GM13977 (cell line): ENCODE measurements at regions not wholly inside any gene's neighbourhood (a gene's known extent, or its start where the extent isn't known, plus 50 kb on each side); places are given as distances from the start of the nearest gene placed in this dataset.

Source experiments
- DNase-seq: peaks from one replicate; pipeline ENCODE4 v3.0.0; 2012; ENCODE audit warnings: low spot score
- in situ Hi-C: fragments of 300-500 bp; cut with MboI; formaldehyde crosslinking; loops from one replicate; pipeline ENCODE4 v1.12.0; 2022; ENCODE audit warnings: low sequenced_read_pairs, low pct_unique_long_range_greater_than_20kb, mixed read lengths, inconsistent platforms; ENCODE audit not compliant: unreplicated experiment
- TF ChIP-seq, protein P1 (sequence below): IDR thresholded peaks from 2 replicates; pipeline ENCODE4 v1.5.1; 2012; ENCODE audit warnings: mild to moderate bottlenecking, control low read depth; ENCODE audit not compliant: insufficient read depth; ENCODE audit errors: extremely low read depth, missing control alignments

DNA sequence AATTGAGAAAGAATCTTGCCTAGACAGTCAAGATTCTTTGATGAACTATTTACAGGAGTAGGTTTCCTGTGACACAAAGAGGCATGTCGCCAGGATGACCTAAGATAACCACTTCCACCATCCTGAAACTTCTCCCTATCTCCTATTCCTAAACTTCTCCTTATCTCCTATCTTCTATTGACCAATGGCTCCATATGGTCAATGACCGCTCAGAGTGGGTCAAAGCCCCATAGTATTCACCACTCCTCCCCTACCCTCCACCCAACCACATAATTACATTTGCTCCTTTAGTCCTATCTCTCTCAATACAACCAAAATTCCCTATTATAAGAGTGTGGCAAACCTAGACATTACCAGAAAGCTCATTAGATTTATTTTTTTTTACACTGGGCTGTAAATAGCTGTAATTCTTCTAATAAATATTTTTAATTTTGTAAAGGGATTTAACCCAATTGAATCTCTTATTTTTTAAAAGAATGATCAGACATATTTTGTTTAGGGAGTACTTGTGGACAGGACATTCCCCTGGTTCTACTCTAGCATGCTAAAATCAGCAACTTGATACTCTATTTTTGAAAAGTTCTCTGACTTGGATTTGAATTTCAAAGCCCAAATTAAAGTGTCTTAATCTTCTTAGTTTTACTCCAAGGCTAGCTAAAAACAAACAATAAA, 416.0 kb upstream of the CCNH start:
- in situ Hi-C loops = no loop called here
- no peak for DNase-seq

DNA sequence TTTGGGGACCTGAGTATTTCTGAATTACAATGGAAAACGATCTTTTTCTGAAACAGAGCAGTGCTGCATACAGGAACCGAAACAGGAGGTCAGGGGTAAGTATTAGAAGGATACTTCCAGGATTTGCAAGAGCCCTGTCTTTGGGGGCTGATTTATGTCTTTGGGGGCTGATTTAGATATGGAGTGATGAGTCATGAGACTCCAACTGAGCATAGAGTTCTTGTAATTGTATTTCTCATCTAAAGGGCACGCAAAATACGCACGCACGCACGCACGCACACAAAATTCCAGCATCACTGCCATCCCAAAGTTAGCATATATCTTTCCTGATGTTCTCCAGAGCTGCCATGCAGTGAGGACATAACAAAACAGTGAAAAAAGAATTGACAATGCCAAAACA, 414.8 kb upstream of the CCNH start:
- in situ Hi-C loops = no loop called here
- no peak for DNase-seq
- TF ChIP-seq, protein P1, sequence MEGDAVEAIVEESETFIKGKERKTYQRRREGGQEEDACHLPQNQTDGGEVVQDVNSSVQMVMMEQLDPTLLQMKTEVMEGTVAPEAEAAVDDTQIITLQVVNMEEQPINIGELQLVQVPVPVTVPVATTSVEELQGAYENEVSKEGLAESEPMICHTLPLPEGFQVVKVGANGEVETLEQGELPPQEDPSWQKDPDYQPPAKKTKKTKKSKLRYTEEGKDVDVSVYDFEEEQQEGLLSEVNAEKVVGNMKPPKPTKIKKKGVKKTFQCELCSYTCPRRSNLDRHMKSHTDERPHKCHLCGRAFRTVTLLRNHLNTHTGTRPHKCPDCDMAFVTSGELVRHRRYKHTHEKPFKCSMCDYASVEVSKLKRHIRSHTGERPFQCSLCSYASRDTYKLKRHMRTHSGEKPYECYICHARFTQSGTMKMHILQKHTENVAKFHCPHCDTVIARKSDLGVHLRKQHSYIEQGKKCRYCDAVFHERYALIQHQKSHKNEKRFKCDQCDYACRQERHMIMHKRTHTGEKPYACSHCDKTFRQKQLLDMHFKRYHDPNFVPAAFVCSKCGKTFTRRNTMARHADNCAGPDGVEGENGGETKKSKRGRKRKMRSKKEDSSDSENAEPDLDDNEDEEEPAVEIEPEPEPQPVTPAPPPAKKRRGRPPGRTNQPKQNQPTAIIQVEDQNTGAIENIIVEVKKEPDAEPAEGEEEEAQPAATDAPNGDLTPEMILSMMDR = no peak

More for the DNA sequence above, 416.0 kb upstream of the CCNH start:
- TF ChIP-seq, protein P1 = no peak

GRCh38 chr5:87826507-87826906, 413.8 kb upstream of the CCNH start:
- TF ChIP-seq, protein P1 = no peak
- in situ Hi-C loops = no loop called here
- DNase-seq = no peak

DNA sequence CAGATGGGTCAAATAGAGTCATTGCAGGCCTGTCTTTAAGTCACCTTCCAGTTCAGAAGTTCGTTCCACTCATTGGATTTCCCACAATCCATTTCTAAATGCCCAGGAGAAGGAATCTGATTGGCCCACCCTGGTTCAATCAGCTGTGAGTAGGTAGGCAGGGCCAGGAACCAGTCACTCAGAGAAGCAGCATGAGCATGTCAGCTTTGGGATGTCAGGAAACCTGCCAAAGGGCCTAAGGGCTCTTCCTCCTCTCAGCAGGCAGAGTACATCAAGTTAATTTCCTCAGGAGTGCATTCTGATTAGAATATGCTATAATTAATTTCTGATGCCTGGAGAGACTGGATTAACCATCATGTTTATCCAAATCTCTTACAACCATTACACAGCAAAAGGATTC, 412.9 kb upstream of the CCNH start:
- in situ Hi-C loops = no loop called here
- TF ChIP-seq, protein P1 = no peak
- no peak for DNase-seq

DNA sequence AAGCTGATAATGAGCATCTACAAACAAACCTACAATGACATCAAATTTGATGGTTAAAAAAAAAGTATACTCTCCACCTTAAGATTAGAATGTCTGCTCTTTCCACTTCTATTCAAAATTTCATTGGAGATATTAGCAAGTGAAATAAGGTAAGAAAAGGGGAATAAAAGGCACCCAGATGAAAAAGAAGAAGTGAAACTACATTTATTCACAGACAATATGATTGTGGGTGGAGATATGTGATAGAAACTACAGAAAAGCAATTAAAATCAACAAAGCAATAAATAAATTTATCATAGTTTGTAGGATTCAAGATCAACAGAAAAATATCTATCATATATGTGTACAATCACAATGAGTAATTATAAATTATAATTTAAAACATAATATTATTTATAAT, 395.1 kb upstream of the CCNH start:
- in situ Hi-C loops = no loop called here
- DNase-seq = no peak
- TF ChIP-seq, protein P1 = no peak

GRCh38 chr5:87803352-87803751, 390.6 kb upstream of the CCNH start:
- DNase-seq = no peak
- TF ChIP-seq, protein P1 = no peak
- in situ Hi-C loops = no loop called here
